Neuron (in vitro differentiated cells): ENCODE measurements at regions not wholly inside any gene's neighbourhood (a gene's known extent, or its start where the extent isn't known, plus 50 kb on each side); places are given as distances from the start of the nearest gene placed in this dataset.

Experiments used
- H2AFZ ChIP-seq: one replicate; pipeline ENCODE4 v1.6.1; 2013; ENCODE audit warnings: low read depth, mild to moderate bottlenecking, inconsistent platforms, low read length, moderate library complexity
- H3K27me3 ChIP-seq: one replicate; pipeline ENCODE4 v1.6.1; 2013; ENCODE audit warnings: low read length; ENCODE audit not compliant: insufficient read depth
- H3K36me3 ChIP-seq: one replicate; pipeline ENCODE4 v1.6.1; 2013; ENCODE audit warnings: low read length; ENCODE audit not compliant: insufficient read depth
- H3K4me1 ChIP-seq: one replicate; pipeline ENCODE4 v1.6.1; 2013; ENCODE audit warnings: low read length; ENCODE audit not compliant: insufficient read depth
- H3K4me3 ChIP-seq: 2 replicates; pipeline ENCODE4 v1.5.1; 2013; ENCODE audit warnings: mild to moderate bottlenecking, low read length, moderate library complexity
- H3K9me3 ChIP-seq: one replicate; pipeline ENCODE4 v1.6.1; 2013; ENCODE audit warnings: low read length

DNA sequence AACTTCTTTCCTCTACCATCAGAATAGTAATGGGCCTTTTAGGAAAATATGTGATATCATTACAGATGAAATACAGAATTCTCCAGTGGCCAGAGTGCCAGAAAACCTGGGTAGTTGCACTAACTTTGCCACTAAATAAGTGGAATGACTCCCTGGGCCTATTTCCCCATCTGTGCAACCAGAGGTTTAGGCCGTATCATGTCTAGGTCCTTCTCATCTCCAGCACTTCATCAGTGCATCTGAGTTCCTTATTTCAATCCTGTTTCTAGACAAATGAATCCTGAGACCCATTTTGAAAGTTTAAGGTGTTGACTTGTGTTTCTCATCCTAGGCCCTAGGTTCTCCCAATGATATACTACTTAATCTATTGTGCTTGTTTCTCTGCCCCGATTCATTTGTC is 236.2 kb downstream of the CD83 start:
- no peak overlapping the region for H2AFZ ChIP-seq
- H3K27me3 ChIP-seq: no peaks in the 10 kb centered on the region
- no peaks in the 10 kb centered on the region for H3K4me1 ChIP-seq
- H3K36me3 ChIP-seq: no peaks in the 10 kb centered on the region
- no peak overlapping the region for H3K4me3 ChIP-seq
- no peaks in the 10 kb centered on the region for H3K9me3 ChIP-seq

- Histone ChIP-seq H3K27me3 (peaks cover 2% of the 10 kb centered on the region), H3K4me3 (no peak overlapping the region), H3K9me3 (no peaks in the 10 kb centered on the region), H3K4me1 (no peaks in the 10 kb centered on the region), H2AFZ (no peak overlapping the region), H3K36me3 (no peaks in the 10 kb centered on the region)
These were observed 237.5 kb downstream of the CD83 start for GRCh38 chr6:14354919-14355572.

DNA sequence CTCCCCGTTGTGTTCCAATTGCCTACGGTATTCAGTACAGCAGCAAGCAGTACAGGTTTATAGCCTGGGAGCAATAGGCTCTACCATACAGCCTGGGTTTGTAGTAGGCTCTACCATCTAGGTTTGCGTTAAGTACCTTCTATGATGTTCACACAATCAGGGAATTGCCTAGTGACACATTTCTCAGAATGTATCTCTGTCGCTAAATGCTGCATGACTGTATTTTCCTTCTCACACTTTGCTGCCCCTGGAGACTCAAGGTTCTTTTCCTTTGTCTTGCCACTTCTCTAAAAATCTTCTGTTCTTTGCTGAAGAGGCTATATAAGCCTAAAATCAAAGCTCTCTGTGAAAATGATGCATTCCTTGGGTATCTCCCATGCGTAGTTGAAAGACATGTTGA is 241.9 kb downstream of the CD83 start:
- Histone ChIP-seq H2AFZ (no peak overlapping the region), H3K4me3 (no peak overlapping the region), H3K27me3 (peaks cover 6% of the 10 kb centered on the region), H3K4me1 (no peaks in the 10 kb centered on the region), H3K9me3 (no peaks in the 10 kb centered on the region), H3K36me3 (no peaks in the 10 kb centered on the region)

DNA sequence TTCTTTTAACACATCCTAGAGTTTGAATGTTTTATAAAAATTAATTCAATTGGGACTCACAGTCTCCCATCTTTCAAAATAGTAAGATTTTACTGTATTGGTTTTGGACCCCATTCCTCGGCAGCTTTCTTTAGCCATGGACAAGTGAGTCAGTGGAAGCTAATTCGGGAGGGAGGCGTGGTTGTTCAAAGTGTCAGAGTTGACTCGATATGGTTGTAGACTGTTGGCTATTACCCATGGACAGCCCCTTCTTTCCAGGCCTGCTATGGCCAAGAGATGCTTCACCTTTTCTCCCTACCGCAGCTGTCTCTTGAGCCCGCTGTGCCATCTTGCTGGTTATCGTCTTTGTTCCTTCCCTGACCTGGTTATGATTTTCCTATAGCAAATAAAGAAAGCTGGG is 243.0 kb downstream of the CD83 start:
- H3K27me3 ChIP-seq: peaks cover 6% of the 10 kb centered on the region
- no peaks in the 10 kb centered on the region for H3K36me3 ChIP-seq
- H2AFZ ChIP-seq: no peak overlapping the region
- no peaks in the 10 kb centered on the region for H3K9me3 ChIP-seq
- no peak overlapping the region for H3K4me3 ChIP-seq
- H3K4me1 ChIP-seq: no peaks in the 10 kb centered on the region

DNA sequence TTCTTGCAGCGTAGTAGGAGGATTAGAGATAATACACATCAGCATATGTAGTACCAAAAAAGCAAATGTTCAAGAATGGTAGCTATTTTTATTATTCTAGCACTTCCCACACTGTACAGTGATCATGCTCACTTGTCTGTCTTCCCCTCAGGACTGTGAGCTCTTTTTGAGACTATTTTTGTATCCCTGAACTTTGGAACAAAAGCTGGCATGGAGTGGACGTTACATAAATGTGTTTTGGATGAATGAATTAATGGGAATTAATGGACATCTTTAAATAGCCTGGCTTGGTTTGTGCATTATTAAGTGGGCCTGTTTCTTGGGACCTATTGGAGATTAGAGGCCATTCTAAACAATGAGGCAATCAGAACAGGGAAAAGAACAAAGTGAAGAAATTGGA is 243.7 kb downstream of the CD83 start:
- no peak overlapping the region for H2AFZ ChIP-seq
- H3K9me3 ChIP-seq: no peaks in the 10 kb centered on the region
- H3K4me1 ChIP-seq: no peaks in the 10 kb centered on the region
- peaks cover 6% of the 10 kb centered on the region for H3K27me3 ChIP-seq
- H3K4me3 ChIP-seq: no peak overlapping the region
- H3K36me3 ChIP-seq: no peaks in the 10 kb centered on the region

DNA sequence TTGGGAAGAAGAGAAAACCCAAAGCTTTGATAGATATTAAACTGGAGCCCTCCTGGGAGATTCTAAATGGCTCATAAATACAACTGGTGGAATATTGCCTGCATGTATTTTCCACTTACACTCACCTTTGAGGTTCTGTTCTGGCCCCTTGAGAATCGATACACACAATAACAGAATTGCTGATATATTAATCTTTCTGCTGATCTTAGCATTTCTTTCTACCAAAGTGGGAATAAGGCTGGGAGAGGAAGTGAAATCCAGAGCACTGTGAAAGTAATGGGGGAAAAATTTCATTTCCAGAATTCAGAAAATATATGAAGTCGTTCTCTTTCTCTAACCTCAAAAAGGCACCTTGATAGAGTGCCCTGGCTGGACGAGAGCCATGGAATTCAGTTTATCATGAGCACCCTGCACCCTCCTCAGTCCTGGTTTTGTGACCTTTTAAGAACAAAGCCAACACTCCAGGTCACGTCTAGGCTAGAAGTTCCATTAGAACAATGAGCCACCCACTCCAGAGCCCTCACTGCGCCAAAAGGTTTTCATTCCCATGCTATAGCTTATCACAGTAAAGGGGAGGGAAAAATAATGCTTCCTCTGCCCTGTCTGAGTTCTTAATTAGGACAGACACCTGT is 244.5 kb downstream of the CD83 start:
- Histone ChIP-seq H3K4me1 (no peaks in the 10 kb centered on the region), H2AFZ (no peak overlapping the region), H3K4me3 (no peak overlapping the region), H3K36me3 (no peaks in the 10 kb centered on the region), H3K27me3 (peaks cover 6% of the 10 kb centered on the region), H3K9me3 (no peaks in the 10 kb centered on the region)

- H2AFZ ChIP-seq: no peak overlapping the region
- no peaks in the 10 kb centered on the region for H3K9me3 ChIP-seq
- H3K27me3 ChIP-seq: peaks cover 4% of the 10 kb centered on the region
- H3K36me3 ChIP-seq: no peaks in the 10 kb centered on the region
- no peak overlapping the region for H3K4me3 ChIP-seq
- H3K4me1 ChIP-seq: no peaks in the 10 kb centered on the region
These were observed 246.8 kb downstream of the CD83 start for GRCh38 chr6:14364370-14364769.

GRCh38 chr6:14365393-14365792 is 247.8 kb downstream of the CD83 start:
- H3K4me1 ChIP-seq: no peaks in the 10 kb centered on the region
- H3K4me3 ChIP-seq: no peak overlapping the region
- H3K36me3 ChIP-seq: no peaks in the 10 kb centered on the region
- H3K27me3 ChIP-seq: peaks cover 4% of the 10 kb centered on the region
- no peaks in the 10 kb centered on the region for H3K9me3 ChIP-seq
- no peak overlapping the region for H2AFZ ChIP-seq

DNA sequence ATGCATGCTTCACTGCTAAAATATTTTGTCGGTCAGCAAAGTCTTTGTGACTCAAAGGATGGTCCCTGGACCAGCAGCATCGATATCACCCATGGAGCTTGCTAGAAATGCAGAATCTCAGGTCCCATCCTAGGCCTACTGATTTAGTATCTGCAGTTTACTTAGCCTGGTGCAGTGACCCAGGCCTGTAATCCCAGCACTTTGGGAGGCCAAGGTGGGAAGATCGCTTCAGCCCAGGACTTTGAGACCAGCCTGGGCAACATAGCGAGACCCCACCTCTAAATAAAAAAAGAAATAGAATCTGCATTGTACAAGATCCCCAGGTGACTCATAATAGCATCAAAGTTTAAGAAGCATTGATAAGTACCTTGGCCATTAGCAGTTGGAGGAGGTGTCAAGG is 248.7 kb downstream of the CD83 start:
- Histone ChIP-seq H3K4me1 (no peaks in the 10 kb centered on the region), H3K9me3 (no peaks in the 10 kb centered on the region), H3K36me3 (no peaks in the 10 kb centered on the region), H3K27me3 (peaks cover 4% of the 10 kb centered on the region), H3K4me3 (no peak overlapping the region), H2AFZ (no peak overlapping the region)

- Histone ChIP-seq H2AFZ (no peak overlapping the region), H3K36me3 (no peaks in the 10 kb centered on the region), H3K27me3 (peaks cover 4% of the 10 kb centered on the region), H3K4me3 (no peak overlapping the region), H3K9me3 (no peaks in the 10 kb centered on the region), H3K4me1 (no peaks in the 10 kb centered on the region)
These were observed 249.3 kb downstream of the CD83 start for GRCh38 chr6:14366872-14367271.

DNA sequence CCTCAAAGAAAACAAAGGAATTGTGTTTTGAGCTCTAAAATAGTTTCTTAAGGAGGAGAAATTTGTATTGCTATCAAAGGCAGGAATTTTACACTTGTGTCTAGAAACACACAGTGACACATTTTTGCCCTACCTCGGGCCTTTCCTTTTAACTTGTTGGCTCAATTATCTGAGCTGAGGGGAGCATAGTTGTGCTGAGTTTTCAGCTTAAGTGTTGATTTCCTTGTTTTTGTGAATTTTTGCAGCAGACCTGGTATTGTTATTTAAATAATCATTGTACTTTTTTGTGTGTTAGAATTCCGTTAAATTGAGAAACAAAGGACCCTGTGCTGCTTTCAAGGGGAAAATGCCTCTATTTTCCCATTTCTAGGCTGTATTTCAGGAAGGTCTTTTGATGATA is 249.7 kb downstream of the CD83 start:
- H3K4me3 ChIP-seq: no peak overlapping the region
- no peak overlapping the region for H2AFZ ChIP-seq
- H3K27me3 ChIP-seq: peaks cover 4% of the 10 kb centered on the region
- H3K4me1 ChIP-seq: no peaks in the 10 kb centered on the region
- H3K9me3 ChIP-seq: no peaks in the 10 kb centered on the region
- H3K36me3 ChIP-seq: no peaks in the 10 kb centered on the region

GRCh38 chr6:14369717-14370116 is 252.1 kb downstream of the CD83 start:
- Histone ChIP-seq H3K4me1 (no peaks in the 10 kb centered on the region), H2AFZ (no peak overlapping the region), H3K9me3 (no peaks in the 10 kb centered on the region), H3K36me3 (no peaks in the 10 kb centered on the region), H3K4me3 (no peak overlapping the region), H3K27me3 (no peaks in the 10 kb centered on the region)

DNA sequence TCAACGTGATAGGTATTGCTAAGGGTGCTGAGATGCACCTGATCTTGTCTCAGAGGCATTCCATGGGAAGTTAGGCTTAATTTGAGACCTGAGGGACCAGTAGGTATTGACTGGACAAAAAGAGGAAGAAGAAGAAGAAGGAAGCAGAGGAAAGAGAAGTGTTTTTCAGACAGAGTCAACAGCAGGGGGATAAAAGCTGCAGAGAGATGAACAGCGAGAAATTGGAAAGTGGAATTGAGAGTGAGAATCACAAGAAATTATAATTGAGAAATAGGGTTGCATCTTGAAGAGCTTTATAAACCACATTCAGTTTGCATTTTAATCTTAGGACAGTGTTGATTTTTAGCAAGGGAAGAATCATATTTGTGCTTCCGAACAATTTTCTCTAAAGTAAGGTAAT is 254.0 kb downstream of the CD83 start:
- Histone ChIP-seq H3K27me3 (no peaks in the 10 kb centered on the region), H2AFZ (no peak overlapping the region), H3K4me3 (no peak overlapping the region), H3K4me1 (no peaks in the 10 kb centered on the region), H3K36me3 (no peaks in the 10 kb centered on the region), H3K9me3 (no peaks in the 10 kb centered on the region)
